DOHH2 (cell line): ENCODE measurements at regions not wholly inside any gene's neighbourhood (a gene's known extent, or its start where the extent isn't known, plus 50 kb on each side); places are given as distances from the start of the nearest gene placed in this dataset.

ENCODE experiments used
- H3F3A ChIP-seq: fragments of 200-600 bp; sonication (generic), shearing (Covaris generic); 2 replicates; pipeline ENCODE4 v1.6.0; 2016; ENCODE audit warnings: antibody characterized with exemption, mild to moderate bottlenecking; ENCODE audit not compliant: control insufficient read depth, insufficient read depth
- H3K27ac ChIP-seq: fragments of 200-600 bp; sonication (generic); 2 replicates; pipeline ENCODE4 v1.5.1; 2014; ENCODE audit warnings: low read depth, mild to moderate bottlenecking, low read length, moderate library complexity
- H3K27me3 ChIP-seq: fragments of 200-600 bp; sonication (generic); 2 replicates; pipeline ENCODE4 v1.6.1; 2014; ENCODE audit warnings: mild to moderate bottlenecking, low read length, mixed read lengths; ENCODE audit not compliant: control insufficient read depth
- H3K36me3 ChIP-seq: fragments of 200-600 bp; sonication (generic); 2 replicates; pipeline ENCODE4 v1.6.1; 2014; ENCODE audit warnings: mild to moderate bottlenecking, low read length, moderate library complexity, mixed read lengths; ENCODE audit not compliant: control insufficient read depth
- H3K4me1 ChIP-seq: fragments of 200-600 bp; sonication (generic); 2 replicates; pipeline ENCODE4 v1.6.1; 2014; ENCODE audit warnings: mild to moderate bottlenecking, low read length, mixed read lengths; ENCODE audit not compliant: control insufficient read depth
- H3K4me2 ChIP-seq: fragments of 200-600 bp; sonication (generic); 2 replicates; pipeline ENCODE4 v1.6.0; 2014; ENCODE audit warnings: mild to moderate bottlenecking, low read length, moderate library complexity
- H3K4me3 ChIP-seq: fragments of 200-600 bp; sonication (generic); 2 replicates; pipeline ENCODE4 v1.5.1; 2014; ENCODE audit warnings: mild to moderate bottlenecking, low read length, mixed read lengths
- H3K79me2 ChIP-seq: fragments of 200-600 bp; sonication (generic); 2 replicates; pipeline ENCODE4 v1.6.1; 2014; ENCODE audit warnings: mild to moderate bottlenecking, low read length, mixed read lengths; ENCODE audit not compliant: control insufficient read depth
- H3K9me2 ChIP-seq: fragments of 200-600 bp; sonication (generic); replicated peaks from 2 replicates; pipeline ENCODE4 v1.6.1; 2014; ENCODE audit warnings: mild to moderate bottlenecking, low read length, mixed read lengths; ENCODE audit not compliant: control insufficient read depth
- H3K9me3 ChIP-seq: fragments of 200-600 bp; sonication (generic); 2 replicates; pipeline ENCODE4 v1.6.1; 2014; ENCODE audit warnings: antibody characterized with exemption, low read length, mixed read lengths; ENCODE audit not compliant: control insufficient read depth, insufficient read depth
- H4K20me1 ChIP-seq: fragments of 200-600 bp; sonication (generic); 2 replicates; pipeline ENCODE4 v1.6.0; 2014; ENCODE audit warnings: low read depth, mild to moderate bottlenecking, antibody characterized with exemption, low read length, moderate library complexity; ENCODE audit not compliant: control insufficient read depth, insufficient read depth
- EZH2phosphoT487 ChIP-seq: fragments of 200-600 bp; sonication (generic); IDR thresholded peaks from 2 replicates; pipeline ENCODE4 v1.6.1; 2017; ENCODE audit warnings: borderline replicate concordance, mild to moderate bottlenecking, antibody characterized with exemption, low read length, moderate library complexity, mixed read lengths
- TF ChIP-seq, protein P1 (sequence below): fragments of 200-600 bp; sonication (generic); IDR thresholded peaks from one replicate; pipeline ENCODE4 v1.5.1; 2014; ENCODE audit warnings: antibody characterized with exemption, mild to moderate bottlenecking, low read depth, low read length; ENCODE audit not compliant: poor library complexity, severe bottlenecking

DNA sequence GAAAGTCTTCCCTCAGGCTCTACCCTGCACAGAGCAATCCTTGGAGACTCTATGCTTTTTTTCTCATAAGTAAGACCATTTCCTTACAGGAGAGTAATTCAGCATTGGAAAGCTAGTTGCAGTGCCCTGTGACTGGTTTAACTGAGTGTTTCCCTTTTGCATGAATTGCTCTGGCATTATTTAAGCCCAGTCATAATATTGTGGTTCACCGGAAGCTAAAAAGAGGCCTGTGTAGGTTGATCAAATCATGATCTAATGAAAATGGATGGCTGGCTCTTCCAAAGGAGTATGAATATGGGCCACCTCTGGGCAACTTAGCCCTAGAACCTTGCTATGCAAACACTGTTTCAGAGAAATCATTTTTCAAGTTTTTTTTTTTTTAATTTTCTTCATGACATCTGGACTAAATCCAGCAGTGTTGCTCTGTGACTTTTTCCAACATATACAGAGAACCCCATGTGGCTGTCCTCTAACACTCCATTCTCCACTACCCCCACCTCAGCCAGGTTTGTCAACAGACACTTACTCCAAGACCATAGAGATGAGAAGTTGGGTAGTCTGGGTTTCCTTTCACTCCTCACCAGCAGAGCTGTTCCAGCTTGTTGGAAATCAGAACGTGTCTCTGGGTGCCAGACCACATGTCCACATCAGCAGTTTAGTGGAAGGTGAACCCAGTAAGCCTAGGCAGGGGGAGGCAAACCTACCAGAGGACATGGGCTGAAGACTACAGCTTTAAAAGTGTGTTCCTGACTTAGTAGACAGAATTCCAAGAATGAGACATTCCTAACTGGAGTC is 175.2 kb upstream of the SLC14A2 start:
- H3K9me3 ChIP-seq, result no peaks in the 10 kb centered on the region
- H3K27ac ChIP-seq, result no peak overlapping the region
- TF ChIP-seq, protein P1, sequence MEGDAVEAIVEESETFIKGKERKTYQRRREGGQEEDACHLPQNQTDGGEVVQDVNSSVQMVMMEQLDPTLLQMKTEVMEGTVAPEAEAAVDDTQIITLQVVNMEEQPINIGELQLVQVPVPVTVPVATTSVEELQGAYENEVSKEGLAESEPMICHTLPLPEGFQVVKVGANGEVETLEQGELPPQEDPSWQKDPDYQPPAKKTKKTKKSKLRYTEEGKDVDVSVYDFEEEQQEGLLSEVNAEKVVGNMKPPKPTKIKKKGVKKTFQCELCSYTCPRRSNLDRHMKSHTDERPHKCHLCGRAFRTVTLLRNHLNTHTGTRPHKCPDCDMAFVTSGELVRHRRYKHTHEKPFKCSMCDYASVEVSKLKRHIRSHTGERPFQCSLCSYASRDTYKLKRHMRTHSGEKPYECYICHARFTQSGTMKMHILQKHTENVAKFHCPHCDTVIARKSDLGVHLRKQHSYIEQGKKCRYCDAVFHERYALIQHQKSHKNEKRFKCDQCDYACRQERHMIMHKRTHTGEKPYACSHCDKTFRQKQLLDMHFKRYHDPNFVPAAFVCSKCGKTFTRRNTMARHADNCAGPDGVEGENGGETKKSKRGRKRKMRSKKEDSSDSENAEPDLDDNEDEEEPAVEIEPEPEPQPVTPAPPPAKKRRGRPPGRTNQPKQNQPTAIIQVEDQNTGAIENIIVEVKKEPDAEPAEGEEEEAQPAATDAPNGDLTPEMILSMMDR, result no peak
- no peak for TF ChIP-seq EZH2phosphoT487
- H3K27me3 ChIP-seq, result no peaks in the 10 kb centered on the region
- no peaks in the 10 kb centered on the region for H3K9me2 ChIP-seq
- H3K4me1 ChIP-seq, result no peaks in the 10 kb centered on the region
- H3K36me3 ChIP-seq, result no peaks in the 10 kb centered on the region
- no peaks in the 10 kb centered on the region for H3F3A ChIP-seq
- no peak overlapping the region for H3K4me2 ChIP-seq
- H4K20me1 ChIP-seq, result no peaks in the 10 kb centered on the region
- H3K79me2 ChIP-seq, result no peaks in the 10 kb centered on the region
- H3K4me3 ChIP-seq, result no peak overlapping the region

DNA sequence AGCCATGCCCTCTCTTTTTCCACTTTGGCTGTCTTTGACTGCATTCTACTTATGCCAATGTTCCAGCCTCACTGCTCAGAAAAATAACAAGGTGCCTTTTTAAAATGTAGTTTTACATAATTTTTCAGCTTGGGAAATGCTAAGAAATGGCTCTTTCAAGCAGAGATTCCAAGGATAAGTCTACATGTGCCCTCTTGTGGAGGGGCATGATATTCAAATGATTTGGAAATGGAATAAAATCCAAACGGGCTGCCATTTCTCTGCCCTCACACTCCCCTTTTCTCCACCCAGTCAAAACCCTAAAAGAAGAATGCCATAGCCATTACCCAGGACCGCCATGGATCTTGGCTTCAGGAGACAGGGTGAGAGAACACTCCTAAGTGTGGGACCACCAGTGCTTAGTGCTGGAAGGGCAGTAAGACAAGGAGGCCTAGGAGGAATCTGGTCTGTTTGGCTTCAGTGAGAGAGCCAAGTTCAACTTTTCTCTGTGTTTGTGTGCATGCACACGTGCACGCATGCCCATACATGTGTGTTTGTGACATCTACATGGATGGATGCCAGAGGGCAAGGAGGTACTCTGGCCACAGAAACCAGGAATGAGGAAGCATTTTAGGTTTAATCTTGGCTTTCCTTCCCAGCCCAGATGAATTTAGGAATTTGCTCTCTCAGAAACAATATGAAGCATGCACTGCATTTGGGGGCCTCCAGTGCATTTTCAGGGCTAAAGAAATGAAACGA is 174.0 kb upstream of the SLC14A2 start:
- no peaks in the 10 kb centered on the region for H3K9me2 ChIP-seq
- H3K4me1 ChIP-seq, result no peaks in the 10 kb centered on the region
- no peaks in the 10 kb centered on the region for H3K27me3 ChIP-seq
- H3K79me2 ChIP-seq, result no peaks in the 10 kb centered on the region
- H3F3A ChIP-seq, result no peaks in the 10 kb centered on the region
- no peaks in the 10 kb centered on the region for H3K9me3 ChIP-seq
- H3K36me3 ChIP-seq, result no peaks in the 10 kb centered on the region
- no peak overlapping the region for H3K27ac ChIP-seq
- no peak overlapping the region for H3K4me2 ChIP-seq
- H3K4me3 ChIP-seq, result no peak overlapping the region
- H4K20me1 ChIP-seq, result no peaks in the 10 kb centered on the region
- TF ChIP-seq EZH2phosphoT487, result no peak
- TF ChIP-seq, protein P1, result no peak

DNA sequence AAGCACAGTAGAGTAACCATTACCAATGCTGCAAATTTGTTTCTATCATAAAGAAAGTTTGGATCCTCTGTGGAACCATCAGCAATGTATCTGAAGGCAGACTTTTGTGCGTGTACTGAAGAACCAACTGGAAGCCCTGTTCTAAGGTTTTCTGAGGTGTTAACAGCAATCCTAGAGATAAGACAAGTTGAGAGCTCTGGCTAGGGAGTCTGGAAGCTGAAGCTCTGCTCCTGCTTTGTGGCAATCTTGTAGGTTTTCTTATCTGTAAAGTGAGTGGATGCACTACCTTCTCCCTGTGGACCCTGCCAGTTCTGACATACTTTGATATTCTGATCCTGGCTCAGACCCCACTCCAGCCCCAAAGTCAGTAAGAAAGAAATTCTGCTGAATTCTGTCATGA is 171.2 kb upstream of the SLC14A2 start:
- Histone ChIP-seq H3F3A (no peaks in the 10 kb centered on the region), H4K20me1 (no peaks in the 10 kb centered on the region), H3K9me3 (no peaks in the 10 kb centered on the region), H3K27me3 (no peaks in the 10 kb centered on the region), H3K9me2 (no peaks in the 10 kb centered on the region), H3K79me2 (no peaks in the 10 kb centered on the region), H3K4me2 (no peak overlapping the region), H3K4me1 (no peaks in the 10 kb centered on the region), H3K36me3 (no peaks in the 10 kb centered on the region), H3K27ac (no peak overlapping the region), H3K4me3 (no peak overlapping the region)
- TF ChIP-seq, protein P1, result no peak
- TF ChIP-seq EZH2phosphoT487, result no peak
